Erythroblast (primary cell): ENCODE measurements at regions not wholly inside any gene's neighbourhood (a gene's known extent, or its start where the extent isn't known, plus 50 kb on each side); places are given as distances from the start of the nearest gene placed in this dataset.

ENCODE experiments used
- GATA1 ChIP-seq: IDR thresholded peaks from 2 replicates; pipeline ENCODE4 v1.6.1; 2011; ENCODE audit warnings: low read depth, mild to moderate bottlenecking, control low read depth, low read length, moderate library complexity
- POLR2A ChIP-seq: IDR thresholded peaks from 2 replicates; pipeline ENCODE4 v1.6.1; 2011; ENCODE audit warnings: mild to moderate bottlenecking, low read length

DNA sequence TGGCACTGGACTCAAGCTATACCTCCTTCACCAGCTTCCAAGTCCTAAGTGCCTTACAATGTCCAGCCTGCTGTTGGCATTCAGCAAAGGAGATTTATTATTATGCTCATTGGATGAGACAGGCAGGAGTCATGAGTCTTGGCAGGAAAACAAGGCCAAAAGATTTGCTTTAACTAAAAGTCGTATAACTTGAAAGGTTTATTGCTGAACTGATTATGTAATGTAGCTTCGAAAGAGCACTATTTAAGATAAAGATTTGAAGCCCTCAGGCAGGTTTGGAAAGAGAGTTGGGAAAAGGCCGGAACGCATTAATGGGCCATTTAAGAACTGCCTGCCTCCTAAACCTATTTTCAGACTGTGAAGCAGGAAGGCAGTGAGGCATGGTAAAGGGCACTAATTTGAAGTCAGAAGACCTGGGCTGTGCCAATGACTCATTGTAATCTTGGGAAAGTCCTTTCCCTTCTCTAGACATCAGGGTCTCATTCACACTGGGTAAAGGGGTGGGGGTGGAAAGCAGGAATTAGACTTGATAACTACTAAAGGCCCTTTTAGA lies 280.5 kb upstream of the EDA2R start:
- no peak for TF ChIP-seq POLR2A
- TF ChIP-seq GATA1 = no peak
